ENCODE measurements at regions not wholly inside any gene's neighbourhood (a gene's known extent, or its start where the extent isn't known, plus 50 kb on each side); places are given as distances from the start of the nearest gene placed in this dataset.

DNA sequence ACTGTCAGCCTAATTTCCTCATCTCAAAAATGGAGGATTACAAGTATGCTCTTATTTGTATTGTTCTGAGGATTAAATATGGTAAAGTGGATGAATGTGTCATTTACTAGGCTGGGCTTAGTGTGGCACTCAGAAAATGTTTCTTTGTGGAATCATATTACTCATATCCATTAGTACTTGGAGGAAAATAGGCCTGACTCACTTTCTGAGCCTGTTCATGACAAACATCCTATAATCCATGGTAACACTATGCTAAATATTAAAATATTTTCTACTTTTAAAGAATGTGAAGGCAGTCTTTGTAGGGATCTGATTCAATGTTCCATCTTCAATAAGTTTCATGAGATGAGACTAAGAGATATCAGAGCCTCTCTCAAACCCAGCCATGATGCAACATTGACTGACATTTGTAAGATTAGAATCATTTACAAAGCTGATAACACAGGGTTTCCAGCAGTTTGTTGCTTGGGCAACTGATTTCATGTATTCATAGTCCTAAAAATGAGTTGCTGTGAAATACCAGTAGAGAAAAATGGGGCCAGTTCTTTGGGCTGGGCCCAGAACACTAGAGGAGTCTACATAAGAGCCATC is 1048.5 kb downstream of the NTRK3 start:
- in situ Hi-C loops (cut with HindIII; ENCODE audit: low sequenced_read_pairs) = no loop called here
- TF ChIP-seq, protein P1, sequence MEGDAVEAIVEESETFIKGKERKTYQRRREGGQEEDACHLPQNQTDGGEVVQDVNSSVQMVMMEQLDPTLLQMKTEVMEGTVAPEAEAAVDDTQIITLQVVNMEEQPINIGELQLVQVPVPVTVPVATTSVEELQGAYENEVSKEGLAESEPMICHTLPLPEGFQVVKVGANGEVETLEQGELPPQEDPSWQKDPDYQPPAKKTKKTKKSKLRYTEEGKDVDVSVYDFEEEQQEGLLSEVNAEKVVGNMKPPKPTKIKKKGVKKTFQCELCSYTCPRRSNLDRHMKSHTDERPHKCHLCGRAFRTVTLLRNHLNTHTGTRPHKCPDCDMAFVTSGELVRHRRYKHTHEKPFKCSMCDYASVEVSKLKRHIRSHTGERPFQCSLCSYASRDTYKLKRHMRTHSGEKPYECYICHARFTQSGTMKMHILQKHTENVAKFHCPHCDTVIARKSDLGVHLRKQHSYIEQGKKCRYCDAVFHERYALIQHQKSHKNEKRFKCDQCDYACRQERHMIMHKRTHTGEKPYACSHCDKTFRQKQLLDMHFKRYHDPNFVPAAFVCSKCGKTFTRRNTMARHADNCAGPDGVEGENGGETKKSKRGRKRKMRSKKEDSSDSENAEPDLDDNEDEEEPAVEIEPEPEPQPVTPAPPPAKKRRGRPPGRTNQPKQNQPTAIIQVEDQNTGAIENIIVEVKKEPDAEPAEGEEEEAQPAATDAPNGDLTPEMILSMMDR (IDR thresholded peaks at IDR 0.05; ENCODE audit: low read depth, low read length, missing control alignments) = no peak
- peak; percentile 18 for DNase-seq (ENCODE audit: low read depth)
- H3K4me3 ChIP-seq (ENCODE audit: low read depth, low read length) = no peak overlapping the region

DNA sequence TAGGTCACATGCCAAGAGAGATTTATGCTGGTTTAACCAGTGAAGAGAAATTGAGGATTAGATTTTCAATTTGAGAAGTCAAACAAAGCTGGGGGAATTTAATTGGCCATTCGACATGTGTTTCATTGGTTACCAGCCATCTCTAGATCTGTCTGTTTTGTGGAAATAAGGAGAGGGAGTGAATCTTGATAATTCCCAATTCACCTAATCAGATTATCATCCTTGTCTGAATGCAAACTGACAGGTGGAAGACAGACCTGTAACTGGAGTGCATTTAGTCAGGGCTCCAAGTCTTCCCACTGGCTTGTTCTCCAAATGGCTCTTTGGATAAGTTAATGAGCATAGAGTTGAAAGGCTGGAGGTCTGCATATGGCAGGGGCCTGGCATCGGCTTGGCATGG is 1049.3 kb downstream of the NTRK3 start:
- TF ChIP-seq, protein P1 (IDR thresholded peaks at IDR 0.05; ENCODE audit: low read depth, low read length, missing control alignments) = no peak
- in situ Hi-C loops (cut with HindIII; ENCODE audit: low sequenced_read_pairs) = no loop called here
- DNase-seq (ENCODE audit: low read depth) = no peak
- no peak overlapping the region for H3K4me3 ChIP-seq (ENCODE audit: low read depth, low read length)

DNA sequence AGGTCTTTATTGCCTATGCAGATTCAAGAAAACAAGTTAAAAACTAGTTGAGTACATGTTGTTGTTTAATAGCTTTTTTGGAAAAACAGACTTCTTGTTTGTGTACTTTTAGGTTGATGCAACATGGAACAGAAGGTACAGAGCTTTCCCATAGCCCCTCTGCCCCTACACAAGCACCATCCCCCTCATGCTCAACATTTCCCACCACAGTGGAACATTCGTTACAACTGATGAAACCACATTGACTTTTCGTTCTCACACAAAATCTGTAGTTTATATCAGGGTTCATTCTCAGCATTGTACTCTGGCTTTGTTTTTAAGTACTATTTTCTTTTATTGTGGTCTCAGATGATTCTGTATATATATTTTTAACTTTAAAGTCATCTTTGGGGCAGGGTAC is 1054.6 kb downstream of the NTRK3 start:
- in situ Hi-C loops (cut with HindIII; ENCODE audit: low sequenced_read_pairs) = no loop called here
- TF ChIP-seq, protein P1 (IDR thresholded peaks at IDR 0.05; ENCODE audit: low read depth, low read length, missing control alignments) = no peak
- DNase-seq (ENCODE audit: low read depth) = no peak
- H3K4me3 ChIP-seq (ENCODE audit: low read depth, low read length) = no peak overlapping the region

DNA sequence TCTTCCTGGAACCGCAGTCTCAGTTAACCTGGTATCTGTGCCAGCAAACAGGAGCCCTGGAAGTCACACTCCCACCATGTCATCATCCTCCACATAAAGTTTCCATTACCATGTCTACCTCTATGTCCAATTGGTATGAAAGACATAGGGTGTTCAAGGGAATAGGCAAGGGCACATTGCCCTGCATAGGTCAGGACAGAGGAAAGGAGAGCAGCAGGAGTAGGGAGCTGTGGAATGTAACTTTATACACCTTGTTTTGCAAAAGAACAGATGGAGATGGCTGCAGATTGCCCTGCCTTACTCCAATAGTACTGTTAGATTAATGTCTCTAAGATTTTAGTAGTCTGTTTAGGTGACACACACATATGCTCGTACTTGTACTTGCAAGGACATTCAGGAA is 1056.4 kb downstream of the NTRK3 start:
- DNase-seq (ENCODE audit: low read depth) = no peak
- in situ Hi-C loops (cut with HindIII; ENCODE audit: low sequenced_read_pairs) = no loop called here
- TF ChIP-seq, protein P1 (IDR thresholded peaks at IDR 0.05; ENCODE audit: low read depth, low read length, missing control alignments) = no peak
- no peak overlapping the region for H3K4me3 ChIP-seq (ENCODE audit: low read depth, low read length)

DNA sequence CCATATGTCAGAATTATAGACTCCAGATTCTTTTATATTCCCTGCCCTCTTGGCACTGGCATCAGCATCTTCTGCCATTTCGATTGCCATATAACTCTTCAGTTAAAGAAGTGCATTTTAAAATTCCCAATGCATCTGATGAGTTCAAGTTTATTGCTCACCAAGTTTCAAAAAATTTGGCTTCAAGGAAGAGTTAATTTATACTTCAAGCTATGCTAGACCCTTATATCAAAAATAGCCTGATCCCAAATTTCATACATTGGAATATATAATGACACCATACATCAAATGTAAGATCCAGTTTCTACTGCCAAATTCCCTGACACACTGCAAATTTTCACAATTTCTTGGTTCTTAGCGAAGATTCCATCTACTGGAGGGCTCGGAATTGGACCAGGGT is 1058.6 kb downstream of the NTRK3 start:
- DNase-seq (ENCODE audit: low read depth) = no peak
- no peak overlapping the region for H3K4me3 ChIP-seq (ENCODE audit: low read depth, low read length)
- in situ Hi-C loops (cut with HindIII; ENCODE audit: low sequenced_read_pairs) = no loop called here
- TF ChIP-seq, protein P1 (IDR thresholded peaks at IDR 0.05; ENCODE audit: low read depth, low read length, missing control alignments) = no peak

DNA sequence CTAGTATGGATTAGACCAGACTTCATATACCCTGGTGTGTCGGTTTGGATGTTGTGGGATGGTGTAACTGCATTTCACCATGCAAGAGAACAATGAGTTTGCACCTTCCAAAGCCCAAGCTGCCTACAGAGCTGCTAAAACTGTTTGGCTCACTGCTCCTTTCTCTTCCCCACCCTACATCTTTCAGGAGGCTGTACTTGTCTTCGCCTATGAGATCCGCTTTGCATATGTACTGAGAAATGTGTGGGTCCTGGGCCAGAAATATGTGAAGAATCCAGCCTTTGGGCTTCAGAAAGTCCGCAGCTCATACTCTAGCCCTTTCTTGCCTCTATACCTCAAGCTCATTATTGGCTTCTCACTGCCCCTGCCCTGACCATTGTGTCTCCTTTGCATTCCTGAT is 1060.0 kb downstream of the NTRK3 start:
- H3K4me3 ChIP-seq (ENCODE audit: low read depth, low read length) = no peak overlapping the region
- no peak for DNase-seq (ENCODE audit: low read depth)
- TF ChIP-seq, protein P1 (IDR thresholded peaks at IDR 0.05; ENCODE audit: low read depth, low read length, missing control alignments) = no peak
- in situ Hi-C loops (cut with HindIII; ENCODE audit: low sequenced_read_pairs) = no loop called here

Measured in astrocyte of the cerebellum (primary cell).